ENCODE measurements at regions not wholly inside any gene's neighbourhood (a gene's known extent, or its start where the extent isn't known, plus 50 kb on each side); places are given as distances from the start of the nearest gene placed in this dataset.

DNA sequence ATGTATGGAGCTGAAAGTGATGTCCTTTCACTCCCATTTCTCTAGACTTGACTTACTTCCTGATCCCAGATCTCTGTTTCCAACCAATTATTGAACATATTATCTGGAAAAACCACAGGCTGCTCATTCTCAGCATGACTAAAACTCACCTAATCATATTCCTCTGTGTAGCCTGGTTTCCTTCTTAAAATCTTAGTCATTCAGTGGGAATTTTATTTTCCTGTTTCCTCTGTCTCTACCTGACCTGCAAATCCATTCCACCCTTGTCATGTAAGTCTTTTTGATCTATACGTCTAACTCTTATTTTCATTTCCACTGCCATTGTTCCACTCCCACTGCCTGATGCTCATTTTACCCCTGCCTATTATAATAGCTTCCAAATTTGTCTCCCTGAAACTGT is 67.9 kb upstream of the APOBEC4 start:
- WGBS, 2 donors = 89 to 96% methylated on average over 1 of the region's 1 CpG
- no peak for DNase-seq

DNA sequence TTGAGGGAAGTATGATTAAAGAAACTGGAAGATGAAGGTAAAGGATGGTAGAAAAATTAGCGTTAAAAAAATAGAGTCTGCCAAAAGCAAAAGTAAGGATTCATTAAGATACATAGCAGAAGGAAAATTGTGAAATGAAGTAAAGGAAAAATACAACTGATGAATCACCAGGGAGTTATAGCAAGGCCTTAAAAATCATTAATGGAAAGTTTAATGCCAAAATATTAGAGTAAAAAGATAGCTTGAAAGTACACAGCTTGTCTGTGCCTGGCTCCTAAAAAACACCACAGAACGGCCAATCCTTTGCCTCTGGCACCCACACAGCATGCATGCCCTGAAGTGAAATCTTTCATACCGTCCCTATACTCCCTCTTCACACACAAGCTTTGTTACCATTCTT is 66.9 kb upstream of the APOBEC4 start:
- no peaks in the 10 kb centered on the region for H3K36me3 ChIP-seq
- no peaks in the 10 kb centered on the region for H3K27me3 ChIP-seq
- no peaks in the 10 kb centered on the region for H3K9me3 ChIP-seq
- no peak for DNase-seq
- WGBS, 2 donors = 82 to 89% methylated on average over 3 of the region's 3 CpGs
- H3K4me3 ChIP-seq = no peak overlapping the region
- peaks cover 0 to 7% (median 5%) of the 10 kb centered on the region in 4 donors for H3K4me1 ChIP-seq
- no peak for TF ChIP-seq POLR2A (IDR thresholded peaks at IDR 0.05)
- no peak for TF ChIP-seq EP300 (IDR thresholded peaks at IDR 0.05)
- TF ChIP-seq, protein P1, sequence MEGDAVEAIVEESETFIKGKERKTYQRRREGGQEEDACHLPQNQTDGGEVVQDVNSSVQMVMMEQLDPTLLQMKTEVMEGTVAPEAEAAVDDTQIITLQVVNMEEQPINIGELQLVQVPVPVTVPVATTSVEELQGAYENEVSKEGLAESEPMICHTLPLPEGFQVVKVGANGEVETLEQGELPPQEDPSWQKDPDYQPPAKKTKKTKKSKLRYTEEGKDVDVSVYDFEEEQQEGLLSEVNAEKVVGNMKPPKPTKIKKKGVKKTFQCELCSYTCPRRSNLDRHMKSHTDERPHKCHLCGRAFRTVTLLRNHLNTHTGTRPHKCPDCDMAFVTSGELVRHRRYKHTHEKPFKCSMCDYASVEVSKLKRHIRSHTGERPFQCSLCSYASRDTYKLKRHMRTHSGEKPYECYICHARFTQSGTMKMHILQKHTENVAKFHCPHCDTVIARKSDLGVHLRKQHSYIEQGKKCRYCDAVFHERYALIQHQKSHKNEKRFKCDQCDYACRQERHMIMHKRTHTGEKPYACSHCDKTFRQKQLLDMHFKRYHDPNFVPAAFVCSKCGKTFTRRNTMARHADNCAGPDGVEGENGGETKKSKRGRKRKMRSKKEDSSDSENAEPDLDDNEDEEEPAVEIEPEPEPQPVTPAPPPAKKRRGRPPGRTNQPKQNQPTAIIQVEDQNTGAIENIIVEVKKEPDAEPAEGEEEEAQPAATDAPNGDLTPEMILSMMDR (IDR thresholded peaks at IDR 0.05) = no peak
- no peak for TF ChIP-seq POLR2AphosphoS5 (IDR thresholded peaks at IDR 0.05)
- intact Hi-C loops (cut with DNase I) = no loop called here
- peak overlapping the region in 1 of 4 donors; percentile 23 for H3K27ac ChIP-seq

More for the DNA sequence above, 67.9 kb upstream of the APOBEC4 start:
- Histone ChIP-seq H3K27ac (no peak overlapping the region), H3K36me3 (no peaks in the 10 kb centered on the region), H3K4me1 (peaks cover 0 to 7% (median 5%) of the 10 kb centered on the region in 4 donors), H3K9me3 (no peaks in the 10 kb centered on the region), H3K4me3 (no peak overlapping the region), H3K27me3 (no peaks in the 10 kb centered on the region)
- no peak for TF ChIP-seq POLR2A (IDR thresholded peaks at IDR 0.05)
- no peak for TF ChIP-seq EP300 (IDR thresholded peaks at IDR 0.05)
- no peak for TF ChIP-seq POLR2AphosphoS5 (IDR thresholded peaks at IDR 0.05)
- TF ChIP-seq, protein P1 (IDR thresholded peaks at IDR 0.05) = no peak
- intact Hi-C loops (cut with DNase I) = no loop called here

DNA sequence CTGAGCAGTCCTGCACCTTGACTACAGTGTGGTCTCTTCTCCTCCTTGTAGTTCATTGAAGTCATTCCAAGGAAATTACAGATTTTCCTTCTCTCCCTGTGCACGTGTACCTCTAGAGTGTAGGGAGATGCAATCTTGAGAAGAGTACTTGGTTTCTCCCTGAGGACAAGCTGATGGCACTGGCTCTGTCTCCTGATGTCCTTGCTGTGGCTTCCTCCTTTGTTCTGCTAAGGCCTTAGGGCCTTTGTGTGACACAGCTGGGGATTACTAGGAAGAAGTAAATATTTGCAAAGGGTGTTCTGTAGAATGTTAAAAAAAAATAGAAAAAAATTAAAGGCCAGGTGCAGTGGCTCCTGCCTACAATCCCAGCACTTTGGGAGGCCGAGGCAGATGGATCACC is 66.2 kb upstream of the APOBEC4 start:
- intact Hi-C loops (cut with DNase I) = no loop called here
- H3K27me3 ChIP-seq = no peaks in the 10 kb centered on the region
- H3K9me3 ChIP-seq = no peaks in the 10 kb centered on the region
- TF ChIP-seq POLR2AphosphoS5 (IDR thresholded peaks at IDR 0.05) (no peak), POLR2A (IDR thresholded peaks at IDR 0.05) (no peak), EP300 (IDR thresholded peaks at IDR 0.05) (no peak)
- TF ChIP-seq, protein P1 (IDR thresholded peaks at IDR 0.05) = no peak
- no peak overlapping the region for H3K4me3 ChIP-seq
- H3K4me1 ChIP-seq = peaks cover 0 to 7% (median 5%) of the 10 kb centered on the region in 4 donors
- no peak for DNase-seq
- H3K27ac ChIP-seq = peak overlapping the region in 1 of 4 donors; percentile 23
- H3K36me3 ChIP-seq = no peaks in the 10 kb centered on the region
- WGBS, 2 donors = 26 to 68% methylated on average over 2 of the region's 2 CpGs

DNA sequence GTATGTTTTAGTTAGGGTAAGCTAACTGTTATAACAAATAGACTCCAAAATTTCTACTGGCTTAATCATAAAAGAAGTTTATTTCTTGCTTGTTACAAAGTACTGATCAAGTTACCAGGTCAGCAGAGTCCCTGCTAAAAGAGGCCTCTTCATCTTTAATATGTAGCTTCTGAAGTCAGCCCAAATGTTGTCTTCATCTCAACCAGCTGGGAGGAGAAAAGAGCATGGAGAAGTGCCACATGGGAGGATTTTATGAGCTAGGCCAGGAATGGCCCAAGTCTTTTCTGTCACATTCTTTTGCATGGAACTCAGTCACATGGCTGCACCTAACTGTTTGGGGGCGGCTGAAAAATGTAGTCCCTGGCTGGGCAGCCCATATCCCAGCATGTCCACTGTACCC is 63.2 kb upstream of the APOBEC4 start:
- intact Hi-C loops (cut with DNase I) = no loop called here
- H3K9me3 ChIP-seq = no peaks in the 10 kb centered on the region
- H3K4me1 ChIP-seq = peaks cover 0 to 14% (median 12%) of the 10 kb centered on the region in 4 donors
- no peaks in the 10 kb centered on the region for H3K36me3 ChIP-seq
- DNase-seq = no peak
- TF ChIP-seq, protein P1 (IDR thresholded peaks at IDR 0.05) = no peak
- no peak for TF ChIP-seq POLR2A (IDR thresholded peaks at IDR 0.05)
- no peak for TF ChIP-seq EP300 (IDR thresholded peaks at IDR 0.05)
- no peaks in the 10 kb centered on the region for H3K27me3 ChIP-seq
- H3K27ac ChIP-seq = no peak overlapping the region
- H3K4me3 ChIP-seq = no peak overlapping the region
- WGBS, 2 donors = 80 to 92% methylated on average over 1 of the region's 1 CpG

DNA sequence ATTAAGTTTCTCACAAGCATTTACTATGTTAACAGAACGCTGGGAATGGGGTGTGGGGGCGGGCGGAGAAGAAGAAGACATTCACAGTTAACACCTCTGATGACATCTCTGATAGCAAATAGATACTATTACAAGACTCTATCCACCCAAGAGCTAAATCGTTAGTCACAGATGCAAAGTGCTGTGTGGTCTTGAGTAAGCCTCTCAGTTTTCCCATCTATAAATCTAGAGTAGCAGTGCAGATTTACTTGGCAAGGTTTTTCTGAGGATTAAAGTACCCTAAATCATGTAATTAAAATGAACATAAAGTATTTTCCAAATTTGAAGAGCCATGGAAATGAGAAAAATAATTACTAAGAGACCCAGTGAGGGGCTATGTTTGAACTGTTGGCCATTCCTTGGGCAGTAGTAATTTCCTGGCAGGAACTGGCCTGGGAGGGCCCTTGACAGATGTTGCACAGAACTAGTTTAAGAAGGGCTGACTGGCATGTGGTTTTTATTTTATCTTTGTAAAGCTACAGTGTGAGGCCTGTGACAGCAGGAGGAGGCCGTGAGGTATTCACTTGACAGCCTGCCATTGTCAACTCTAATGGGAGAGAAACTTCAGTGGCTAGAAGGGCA is 58.7 kb upstream of the APOBEC4 start:
- Histone ChIP-seq H3K4me1 (peaks cover 0 to 18% (median 12%) of the 10 kb centered on the region in 4 donors), H3K4me3 (no peak overlapping the region), H3K27ac (no peak overlapping the region), H3K36me3 (no peaks in the 10 kb centered on the region), H3K9me3 (no peaks in the 10 kb centered on the region), H3K27me3 (no peaks in the 10 kb centered on the region)
- TF ChIP-seq POLR2AphosphoS5 (IDR thresholded peaks at IDR 0.05) = no peak
- TF ChIP-seq EP300 (IDR thresholded peaks at IDR 0.05) = no peak
- TF ChIP-seq, protein P1 (IDR thresholded peaks at IDR 0.05) = no peak
- TF ChIP-seq POLR2A (IDR thresholded peaks at IDR 0.05) = no peak
- intact Hi-C loops (cut with DNase I) = no loop called here
- WGBS, 2 donors = 80% methylated on average over 5 of the region's 5 CpGs
- DNase-seq = no peak

Data from sigmoid colon (tissue), 6 donors.